HCT116 (cell line): ENCODE measurements at regions not wholly inside any gene's neighbourhood (a gene's known extent, or its start where the extent isn't known, plus 50 kb on each side); places are given as distances from the start of the nearest gene placed in this dataset.

ENCODE experiments used
- ATAC-seq: fragments of 200-7000 bp; cut with Tn5 transposase; 2 replicates; pipeline ENCODE4 v1.9.1; 2020; ENCODE audit warnings: mild to moderate bottlenecking, moderate library complexity
- BruUV-seq: library from RNA; stranded (reverse); fragments of 400-500 nt; replicated peaks from 2 replicates; lab custom pipeline; 2021; lab: Mats Ljungman, UMichigan
- CTCF ChIA-PET: fragments of 300-600 bp; sonication (Branson Sonifier 250); formaldehyde crosslinking; loops from one replicate; lab custom pipeline; 2021; ENCODE audit warnings: antibody characterized with exemption; lab: Charles Lee
- POLR2A ChIA-PET: fragments of 300-600, 350-600 bp; sonication (Branson Sonifier 250); formaldehyde crosslinking; loops from one replicate; lab custom pipeline; 2021; ENCODE audit warnings: antibody characterized with exemption; lab: Charles Lee
- RAD21 ChIA-PET, 2 experiments: fragments of 300-600 bp; sonication (Branson Sonifier 250); formaldehyde crosslinking; loops; one replicate each; lab custom pipeline; 2023; ENCODE audit warnings: low total read pairs in 2 of 2; ENCODE audit not compliant: uncharacterized antibody in 2 of 2, unreplicated experiment in 2 of 2, low non-redundant PET in 1 of 2; lab: Charles Lee
- DNase-seq: peaks from one replicate; pipeline ENCODE4 v3.0.0-alpha.2; 2010; ENCODE audit warnings: low read depth, low spot score
- H2AFZ ChIP-seq: fragments of 200-600 bp; shearing (Covaris generic), sonication (generic); 2 replicates; pipeline ENCODE4 v1.6.1; 2017; ENCODE audit warnings: low read depth, mixed run types, mixed read lengths, antibody characterized with exemption, low read length; ENCODE audit not compliant: poor library complexity, severe bottlenecking
- H3K27ac ChIP-seq: 2 replicates; pipeline ENCODE4 v1.5.1; 2012; ENCODE audit warnings: low read depth, low read length
- H3K27me3 ChIP-seq: fragments of 200-600 bp; sonication (generic); 2 replicates; pipeline ENCODE4 v1.6.1; 2016; ENCODE audit warnings: mixed run types, low read length, mixed read lengths; ENCODE audit not compliant: insufficient read depth
- H3K36me3 ChIP-seq, 2 experiments: fragments of 200-500 bp in 1 of 2; fragments of 200-600 bp in 1 of 2; sonication (Bioruptor generic) in 1 of 2; sonication (generic) in 1 of 2; 2 replicates each; pipeline versions ENCODE4 v1.5.1 to v1.6.1; 2014 to 2016; ENCODE audit warnings: low read length in 2 of 2, inconsistent platforms in 1 of 2, mixed read lengths in 1 of 2, mixed run types in 1 of 2; ENCODE audit not compliant: insufficient read depth in 2 of 2, control insufficient read depth in 1 of 2
- H3K4me1 ChIP-seq, 2 experiments: fragments of 200-600 bp in 1 of 2; sonication (generic) in 1 of 2; 2 replicates each; pipeline versions ENCODE4 v1.5.1 to v1.6.1; 2012 to 2017; ENCODE audit warnings: low read length in 2 of 2, inconsistent platforms in 1 of 2, mild to moderate bottlenecking in 1 of 2, mixed read lengths in 1 of 2, mixed run types in 1 of 2, moderate library complexity in 1 of 2; ENCODE audit not compliant: insufficient read depth in 2 of 2, control insufficient read depth in 1 of 2
- H3K4me2 ChIP-seq: fragments of 200-600 bp; sonication (generic); 2 replicates; pipeline ENCODE4 v1.6.1; 2017; ENCODE audit warnings: mixed run types, low read length, mixed read lengths
- H3K4me3 ChIP-seq, 2 experiments: fragments of 200-600 bp in 1 of 2; sonication (generic) in 1 of 2; replicated peaks in 1 of 2; 2 replicates each; pipeline ENCODE4 v1.5.1; 2011 to 2016; ENCODE audit warnings: low read length in 2 of 2, control low read depth in 1 of 2, low read depth in 1 of 2, mild to moderate bottlenecking in 1 of 2, mixed read lengths in 1 of 2, mixed run types in 1 of 2
- H3K79me2 ChIP-seq: fragments of 200-600 bp; sonication (generic); 2 replicates; pipeline ENCODE4 v1.6.1; 2017; ENCODE audit warnings: mild to moderate bottlenecking, mixed run types, low read length, moderate library complexity, mixed read lengths; ENCODE audit not compliant: insufficient read depth
- H3K9ac ChIP-seq: fragments of 200-600 bp; sonication (generic); 2 replicates; pipeline ENCODE4 v1.6.1; 2016; ENCODE audit warnings: low read length, mixed read lengths
- H3K9me2 ChIP-seq: fragments of 200-600 bp; sonication (generic), shearing (Covaris generic); 2 replicates; pipeline ENCODE4 v1.6.1; 2017; ENCODE audit warnings: mixed run types, mild to moderate bottlenecking, moderate library complexity; ENCODE audit not compliant: insufficient read depth
- H3K9me3 ChIP-seq, 2 experiments: fragments of 200-500 bp in 1 of 2; fragments of 200-600 bp in 1 of 2; sonication (Bioruptor generic) in 1 of 2; sonication (generic) in 1 of 2; 2 replicates each; pipeline ENCODE4 v1.6.1; 2014 to 2017; ENCODE audit warnings: low read length in 2 of 2, mixed read lengths in 2 of 2, inconsistent platforms in 1 of 2, low read depth in 1 of 2, mild to moderate bottlenecking in 1 of 2, mixed run types in 1 of 2, moderate library complexity in 1 of 2; ENCODE audit not compliant: control insufficient read depth in 1 of 2, insufficient read depth in 1 of 2
- H4K20me1 ChIP-seq: fragments of 200-600 bp; sonication (generic), shearing (Covaris generic); 2 replicates; pipeline ENCODE4 v1.6.1; 2017; ENCODE audit warnings: mixed run types, mild to moderate bottlenecking, moderate library complexity; ENCODE audit not compliant: insufficient read depth
- CBX3 ChIP-seq: IDR thresholded peaks from 2 replicates; pipeline ENCODE4 v1.6.1; 2012; ENCODE audit warnings: low read depth
- CEBPB ChIP-seq: IDR thresholded peaks from 2 replicates; pipeline ENCODE4 v1.6.1; 2012; ENCODE audit warnings: low read depth
- EGR1 ChIP-seq: IDR thresholded peaks from 2 replicates; pipeline ENCODE4 v1.6.1; 2012; ENCODE audit warnings: low read depth
- ELF1 ChIP-seq: IDR thresholded peaks from 2 replicates; pipeline ENCODE4 v1.6.1; 2012; ENCODE audit warnings: low read depth, borderline replicate concordance
- FOSL1 ChIP-seq: IDR thresholded peaks from 2 replicates; pipeline ENCODE4 v1.6.1; 2012; ENCODE audit warnings: low read depth
- RAD21 ChIP-seq: IDR thresholded peaks from 2 replicates; pipeline ENCODE4 v1.6.1; 2012; ENCODE audit warnings: low read depth, mild to moderate bottlenecking
- SRF ChIP-seq: IDR thresholded peaks from 2 replicates; pipeline ENCODE4 v1.6.1; 2012; ENCODE audit warnings: low read depth
- TCF7L2 ChIP-seq: IDR thresholded peaks from 2 replicates; pipeline ENCODE4 v1.7.0; 2011; ENCODE audit warnings: borderline replicate concordance, inconsistent platforms; ENCODE audit not compliant: insufficient read depth, insufficient read length; ENCODE audit errors: extremely low read depth
- YY1 ChIP-seq: IDR thresholded peaks from 2 replicates; pipeline ENCODE4 v1.6.1; 2011; ENCODE audit warnings: low read length, low read depth, moderate library complexity, mild to moderate bottlenecking; ENCODE audit not compliant: insufficient replicate concordance; ENCODE audit errors: extremely low read depth
- ZFX ChIP-seq: fragments of 450-650 bp; IDR thresholded peaks from 2 replicates; pipeline ENCODE4 v1.6.1; 2017
- intact Hi-C: fragments of 100-400 bp; cut with micrococcal nuclease; formaldehyde crosslinking; loops from 2 replicates; pipeline ENCODE4 v1.10.0; 2022
- TF ChIP-seq, protein P1 (sequence below): IDR thresholded peaks from 2 replicates; pipeline ENCODE4 v1.6.1; 2012
- TF ChIP-seq, protein P2 (sequence below): IDR thresholded peaks from 2 replicates; pipeline ENCODE4 v1.6.1; 2012; ENCODE audit warnings: low read depth
- TF ChIP-seq, protein P3 (sequence below): IDR thresholded peaks from 2 replicates; pipeline ENCODE4 v1.6.1; 2012
- TF ChIP-seq, protein P4 (sequence below): IDR thresholded peaks from 2 replicates; pipeline ENCODE4 v1.6.1; 2011; ENCODE audit warnings: mild to moderate bottlenecking, low read length, moderate library complexity; ENCODE audit not compliant: insufficient replicate concordance; ENCODE audit errors: extremely low read depth
- TF ChIP-seq, protein P5 (sequence below), 3 experiments: fragments of 200-600 bp in 1 of 3; sonication (generic) in 1 of 3; IDR thresholded peaks in 2 of 3; conservative IDR thresholded peaks in 1 of 3; 2 replicates each; pipeline ENCODE4 v1.5.1; 2012 to 2017; ENCODE audit warnings: low read depth in 2 of 3, low read length in 2 of 3, antibody characterized with exemption in 1 of 3, borderline replicate concordance in 1 of 3, control low read depth in 1 of 3, mild to moderate bottlenecking in 1 of 3, mixed read lengths in 1 of 3, mixed run types in 1 of 3, moderate library complexity in 1 of 3; ENCODE audit not compliant: insufficient read depth in 1 of 3

DNA sequence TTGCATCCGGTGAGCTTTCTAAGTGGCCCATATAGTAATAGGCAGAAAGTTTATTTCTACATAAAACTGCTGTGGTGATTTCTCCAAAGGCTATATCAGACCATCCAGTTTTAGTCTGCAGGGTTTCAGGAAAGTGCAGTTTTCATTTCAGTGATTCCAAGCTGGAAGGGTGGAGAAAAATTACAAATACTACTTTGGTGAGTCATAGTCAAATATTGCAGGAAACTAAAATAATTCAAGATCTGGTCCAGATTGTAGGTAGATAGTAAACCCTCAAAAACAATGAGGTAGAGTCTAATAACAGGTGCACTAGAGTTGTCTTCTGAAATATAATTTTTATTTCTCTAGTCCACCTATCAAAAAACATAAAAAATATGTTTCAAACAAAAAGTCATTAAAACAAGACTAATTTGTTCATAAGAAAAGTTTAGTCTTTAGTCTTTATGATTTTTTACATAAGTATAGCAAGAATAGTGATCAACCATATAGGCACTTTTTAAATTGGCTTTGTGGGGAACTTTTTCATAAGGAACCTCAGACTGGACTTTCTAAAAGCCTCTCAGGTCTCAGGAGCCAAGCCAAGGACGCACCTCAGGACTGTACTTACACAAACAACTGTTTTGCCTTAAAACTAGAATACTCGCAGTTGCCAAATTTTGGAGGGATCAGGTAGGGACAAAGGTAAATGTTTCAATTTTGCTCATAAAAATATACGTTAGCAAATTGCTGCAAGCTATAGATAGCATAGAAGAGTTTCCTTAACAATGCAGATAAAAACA, 101.8 kb upstream of the TLR3 start:
- Histone ChIP-seq H3K79me2 (no peaks in the 10 kb centered on the region), H3K9me3 (no peaks in the 10 kb centered on the region), H3K36me3 (no peaks in the 10 kb centered on the region), H3K4me3 (no peak overlapping the region), H3K4me2 (peak overlapping the region; percentile 15; the same call in 1 of the 2 replicates), H3K27ac (no peak overlapping the region), H3K9ac (no peak overlapping the region), H3K27me3 (no peaks in the 10 kb centered on the region), H4K20me1 (no peaks in the 10 kb centered on the region), H3K4me1 (peaks cover 3 to 7% of the 10 kb centered on the region in 2 experiments; a peak in 2 of 4 replicates), H3K9me2 (no peaks in the 10 kb centered on the region), H2AFZ (no peak overlapping the region)
- intact Hi-C loops: no loop called here
- TF ChIP-seq CBX3 (no peak), YY1 (no peak), FOSL1 (no peak), SRF (no peak), TCF7L2 (no peak), ELF1 (no peak), RAD21 (no peak), EGR1 (no peak), CEBPB (no peak), ZFX (no peak)
- TF ChIP-seq, protein P1, sequence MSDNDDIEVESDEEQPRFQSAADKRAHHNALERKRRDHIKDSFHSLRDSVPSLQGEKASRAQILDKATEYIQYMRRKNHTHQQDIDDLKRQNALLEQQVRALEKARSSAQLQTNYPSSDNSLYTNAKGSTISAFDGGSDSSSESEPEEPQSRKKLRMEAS: no peak
- TF ChIP-seq, protein P2, sequence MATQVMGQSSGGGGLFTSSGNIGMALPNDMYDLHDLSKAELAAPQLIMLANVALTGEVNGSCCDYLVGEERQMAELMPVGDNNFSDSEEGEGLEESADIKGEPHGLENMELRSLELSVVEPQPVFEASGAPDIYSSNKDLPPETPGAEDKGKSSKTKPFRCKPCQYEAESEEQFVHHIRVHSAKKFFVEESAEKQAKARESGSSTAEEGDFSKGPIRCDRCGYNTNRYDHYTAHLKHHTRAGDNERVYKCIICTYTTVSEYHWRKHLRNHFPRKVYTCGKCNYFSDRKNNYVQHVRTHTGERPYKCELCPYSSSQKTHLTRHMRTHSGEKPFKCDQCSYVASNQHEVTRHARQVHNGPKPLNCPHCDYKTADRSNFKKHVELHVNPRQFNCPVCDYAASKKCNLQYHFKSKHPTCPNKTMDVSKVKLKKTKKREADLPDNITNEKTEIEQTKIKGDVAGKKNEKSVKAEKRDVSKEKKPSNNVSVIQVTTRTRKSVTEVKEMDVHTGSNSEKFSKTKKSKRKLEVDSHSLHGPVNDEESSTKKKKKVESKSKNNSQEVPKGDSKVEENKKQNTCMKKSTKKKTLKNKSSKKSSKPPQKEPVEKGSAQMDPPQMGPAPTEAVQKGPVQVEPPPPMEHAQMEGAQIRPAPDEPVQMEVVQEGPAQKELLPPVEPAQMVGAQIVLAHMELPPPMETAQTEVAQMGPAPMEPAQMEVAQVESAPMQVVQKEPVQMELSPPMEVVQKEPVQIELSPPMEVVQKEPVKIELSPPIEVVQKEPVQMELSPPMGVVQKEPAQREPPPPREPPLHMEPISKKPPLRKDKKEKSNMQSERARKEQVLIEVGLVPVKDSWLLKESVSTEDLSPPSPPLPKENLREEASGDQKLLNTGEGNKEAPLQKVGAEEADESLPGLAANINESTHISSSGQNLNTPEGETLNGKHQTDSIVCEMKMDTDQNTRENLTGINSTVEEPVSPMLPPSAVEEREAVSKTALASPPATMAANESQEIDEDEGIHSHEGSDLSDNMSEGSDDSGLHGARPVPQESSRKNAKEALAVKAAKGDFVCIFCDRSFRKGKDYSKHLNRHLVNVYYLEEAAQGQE: no peak
- TF ChIP-seq, protein P3, sequence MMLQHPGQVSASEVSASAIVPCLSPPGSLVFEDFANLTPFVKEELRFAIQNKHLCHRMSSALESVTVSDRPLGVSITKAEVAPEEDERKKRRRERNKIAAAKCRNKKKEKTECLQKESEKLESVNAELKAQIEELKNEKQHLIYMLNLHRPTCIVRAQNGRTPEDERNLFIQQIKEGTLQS: no peak
- TF ChIP-seq, protein P4, sequence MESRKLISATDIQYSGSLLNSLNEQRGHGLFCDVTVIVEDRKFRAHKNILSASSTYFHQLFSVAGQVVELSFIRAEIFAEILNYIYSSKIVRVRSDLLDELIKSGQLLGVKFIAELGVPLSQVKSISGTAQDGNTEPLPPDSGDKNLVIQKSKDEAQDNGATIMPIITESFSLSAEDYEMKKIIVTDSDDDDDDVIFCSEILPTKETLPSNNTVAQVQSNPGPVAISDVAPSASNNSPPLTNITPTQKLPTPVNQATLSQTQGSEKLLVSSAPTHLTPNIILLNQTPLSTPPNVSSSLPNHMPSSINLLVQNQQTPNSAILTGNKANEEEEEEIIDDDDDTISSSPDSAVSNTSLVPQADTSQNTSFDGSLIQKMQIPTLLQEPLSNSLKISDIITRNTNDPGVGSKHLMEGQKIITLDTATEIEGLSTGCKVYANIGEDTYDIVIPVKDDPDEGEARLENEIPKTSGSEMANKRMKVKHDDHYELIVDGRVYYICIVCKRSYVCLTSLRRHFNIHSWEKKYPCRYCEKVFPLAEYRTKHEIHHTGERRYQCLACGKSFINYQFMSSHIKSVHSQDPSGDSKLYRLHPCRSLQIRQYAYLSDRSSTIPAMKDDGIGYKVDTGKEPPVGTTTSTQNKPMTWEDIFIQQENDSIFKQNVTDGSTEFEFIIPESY: no peak
- TF ChIP-seq, protein P5, sequence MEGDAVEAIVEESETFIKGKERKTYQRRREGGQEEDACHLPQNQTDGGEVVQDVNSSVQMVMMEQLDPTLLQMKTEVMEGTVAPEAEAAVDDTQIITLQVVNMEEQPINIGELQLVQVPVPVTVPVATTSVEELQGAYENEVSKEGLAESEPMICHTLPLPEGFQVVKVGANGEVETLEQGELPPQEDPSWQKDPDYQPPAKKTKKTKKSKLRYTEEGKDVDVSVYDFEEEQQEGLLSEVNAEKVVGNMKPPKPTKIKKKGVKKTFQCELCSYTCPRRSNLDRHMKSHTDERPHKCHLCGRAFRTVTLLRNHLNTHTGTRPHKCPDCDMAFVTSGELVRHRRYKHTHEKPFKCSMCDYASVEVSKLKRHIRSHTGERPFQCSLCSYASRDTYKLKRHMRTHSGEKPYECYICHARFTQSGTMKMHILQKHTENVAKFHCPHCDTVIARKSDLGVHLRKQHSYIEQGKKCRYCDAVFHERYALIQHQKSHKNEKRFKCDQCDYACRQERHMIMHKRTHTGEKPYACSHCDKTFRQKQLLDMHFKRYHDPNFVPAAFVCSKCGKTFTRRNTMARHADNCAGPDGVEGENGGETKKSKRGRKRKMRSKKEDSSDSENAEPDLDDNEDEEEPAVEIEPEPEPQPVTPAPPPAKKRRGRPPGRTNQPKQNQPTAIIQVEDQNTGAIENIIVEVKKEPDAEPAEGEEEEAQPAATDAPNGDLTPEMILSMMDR (IDR thresholded peaks at IDR 0.05 in 2 of 3, conservative IDR thresholded peaks at IDR 0.05 in 1 of 3; ENCODE audit: borderline replicate concordance in 1 of 3, insufficient read depth in 1 of 3, low read depth in 2 of 3, low read length in 2 of 3): no peak
- ChIA-PET CTCF (no interaction called here), POLR2A (no interaction called here), RAD21 (no interaction called here)
- ATAC-seq (no peak), DNase-seq (no peak)
- no TSS peak for BruUV-seq
